Stomach (tissue), 4 donors: ENCODE measurements at regions not wholly inside any gene's neighbourhood (a gene's known extent, or its start where the extent isn't known, plus 50 kb on each side); places are given as distances from the start of the nearest gene placed in this dataset.
"Not testable (repeated sequence)": the region's sequence is repeated elsewhere in the genome, so short reads cannot be mapped to it uniquely, and the experiment has no call there.

Experiments used
- CTCF ChIP-seq, 7 experiments: fragments of 450-650 bp in 4 of 7; fragments of 200-600 bp in 3 of 7; sonication (generic) in 3 of 7; IDR thresholded peaks; one replicate each; pipeline ENCODE4 v1.5.1; 2016 to 2019; ENCODE audit warnings: antibody characterized with exemption in 7 of 7, control low read depth in 2 of 7, mild to moderate bottlenecking in 1 of 7
- EP300 ChIP-seq: sonication (generic); formaldehyde crosslinking; IDR thresholded peaks from one replicate; pipeline ENCODE4 v1.6.1; 2017; ENCODE audit warnings: antibody characterized with exemption
- POLR2AphosphoS5 ChIP-seq, 3 donors: sonication (generic); formaldehyde crosslinking; IDR thresholded peaks; one replicate each; pipeline ENCODE4 v1.6.1; 2016; ENCODE audit warnings: antibody characterized with exemption in 3 of 3

DNA sequence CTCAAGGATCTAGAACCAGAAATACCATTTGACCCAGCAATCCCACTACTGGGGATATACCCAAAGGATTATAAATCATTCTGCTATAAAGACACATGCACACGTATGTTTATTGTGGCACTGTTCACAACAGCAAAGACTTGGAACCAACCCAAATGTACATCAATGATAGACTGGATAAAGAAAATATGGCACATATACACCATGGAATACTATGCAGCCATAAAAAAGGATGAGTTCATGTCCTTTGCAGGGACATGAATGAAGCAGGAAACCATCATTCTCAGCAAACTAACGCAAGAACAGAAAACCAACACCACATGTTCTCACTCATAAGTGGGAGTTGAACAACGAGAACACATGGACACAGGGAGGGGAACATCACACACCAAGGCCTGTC is 154.0 kb upstream of the F9 start:
- TF ChIP-seq EP300; POLR2AphosphoS5 (IDR thresholded peaks at IDR 0.05); CTCF (IDR thresholded peaks at IDR 0.05): not testable (repeated sequence)
